Adrenal gland (tissue), 9 donors: ENCODE measurements at regions not wholly inside any gene's neighbourhood (a gene's known extent, or its start where the extent isn't known, plus 50 kb on each side); places are given as distances from the start of the nearest gene placed in this dataset.

Experiments used
- DNase-seq, 7 donors: peaks; one replicate each; pipeline ENCODE4 v3.0.0-alpha.2; 2019 to 2020
- H3K27ac ChIP-seq, 5 donors: fragments of 200-600 bp; sonication (generic) in 4 of 5; 1 replicate in 3 of 5; 2 replicates in 2 of 5; pipeline versions ENCODE4 v1.5.1 to v1.8.0; 2016 to 2020; ENCODE audit warnings: mild to moderate bottlenecking in 1 of 5
- H3K27me3 ChIP-seq: fragments of 200-600 bp; 2 replicates; pipeline ENCODE4 v1.8.0; 2021
- H3K36me3 ChIP-seq, 2 donors: fragments of 200-600 bp; replicated peaks in 1 of 2; 1 replicate in 1 of 2; 2 replicates in 1 of 2; pipeline versions ENCODE4 v1.5.1 to v1.8.0; 2018 to 2022
- H3K4me1 ChIP-seq, 2 donors: fragments of 200-600 bp; replicated peaks in 1 of 2; 1 replicate in 1 of 2; 2 replicates in 1 of 2; pipeline versions ENCODE4 v1.5.1 to v1.8.0; 2018 to 2021
- H3K4me3 ChIP-seq, 4 donors: fragments of 200-600 bp; sonication (generic) in 3 of 4; one replicate each; pipeline ENCODE4 v1.5.1; 2016 to 2018
- H3K9me3 ChIP-seq, 3 donors: fragments of 200-600 bp; sonication (generic) in 1 of 3; replicated peaks in 1 of 3; 1 replicate in 2 of 3; 2 replicates in 1 of 3; pipeline versions ENCODE4 v1.5.1 to v1.8.0; 2016 to 2021
- CTCF ChIP-seq, 6 experiments: fragments of 450-650 bp in 4 of 6; fragments of 200-600 bp in 2 of 6; sonication (generic) in 1 of 6; IDR thresholded peaks; 1 replicate in 5 of 6; 2 replicates in 1 of 6; pipeline versions ENCODE4 v1.5.1 to v1.8.0; 2016 to 2021; ENCODE audit warnings: antibody characterized with exemption in 6 of 6, mild to moderate bottlenecking in 2 of 6, moderate library complexity in 1 of 6
- POLR2A ChIP-seq, 2 donors: fragments of 450-650 bp; IDR thresholded peaks; one replicate each; pipeline ENCODE4 v1.6.1; 2017; ENCODE audit warnings: antibody characterized with exemption in 2 of 2, mild to moderate bottlenecking in 2 of 2, moderate library complexity in 1 of 2
- WGBS, 4 donors: extraction: QIAGEN DNeasy Blood & Tissue Kit in 2 of 4; methylation state at CpG; one replicate each; pipeline versions ENCODE4 v1.1.5 to v1.1.7; 2013 to 2017; 5-methylcytosine and 5-hydroxymethylcytosine counted together
- intact Hi-C, 2 donors: fragments of 100-400 bp; cut with DNase I; formaldehyde crosslinking; loops; one replicate each; pipeline versions ENCODE4 v1.14.1 to v1.15.0; 2022 to 2023
- donor health status: healthy with polysubstance abuse.
- donor health status: Bipolar disorder and iron deficiency.
- donor health status: DM: yes; HTN: yes; CAD: no.
- donor health status: DM: no; HTN: no; CAD: no.
- donor health status: DM: no; HTN: no; CAD: no.

GRCh38 chr10:55470840-55471239 is 669.8 kb upstream of the PCDH15 start:
- 85 to 93% (median 86%) methylated on average over 1 of the region's 1 CpG for WGBS, 4 donors
- no peak for DNase-seq
- TF ChIP-seq CTCF (IDR thresholded peaks at IDR 0.05) = no peak
- no peak for TF ChIP-seq POLR2A (IDR thresholded peaks at IDR 0.05)
- Histone ChIP-seq H3K27me3 (no peaks in the 10 kb centered on the region), H3K36me3 (no peaks in the 10 kb centered on the region), H3K27ac (no peak overlapping the region), H3K4me3 (no peak overlapping the region), H3K4me1 (no peaks in the 10 kb centered on the region), H3K9me3 (no peaks in the 10 kb centered on the region)
- intact Hi-C loops = no loop called here

GRCh38 chr10:55466806-55467504 is 665.9 kb upstream of the PCDH15 start:
- WGBS, 4 donors = 56 to 67% (median 61%) methylated on average over 2 of the region's 2 CpGs
- no peaks in the 10 kb centered on the region for H3K9me3 ChIP-seq
- H3K4me3 ChIP-seq = peak overlapping the region in 1 of 4 donors; percentile 13
- TF ChIP-seq CTCF (IDR thresholded peaks at IDR 0.05) (no peak), POLR2A (IDR thresholded peaks at IDR 0.05) (no peak)
- no peaks in the 10 kb centered on the region for H3K4me1 ChIP-seq
- no peaks in the 10 kb centered on the region for H3K36me3 ChIP-seq
- DNase-seq = peak in 2 of 7 donors; percentile 11 to 22
- no peaks in the 10 kb centered on the region for H3K27me3 ChIP-seq
- no peak overlapping the region for H3K27ac ChIP-seq
- intact Hi-C loops = no loop called here

GRCh38 chr10:55464083-55464482 is 663.1 kb upstream of the PCDH15 start:
- TF ChIP-seq POLR2A (IDR thresholded peaks at IDR 0.05) (no peak), CTCF (IDR thresholded peaks at IDR 0.05) (no peak)
- intact Hi-C loops = no loop called here
- 80 to 84% (median 81%) methylated on average over 4 of the region's 4 CpGs for WGBS, 4 donors
- no peak for DNase-seq
- H3K27ac ChIP-seq = no peak overlapping the region
- H3K4me1 ChIP-seq = no peaks in the 10 kb centered on the region
- H3K9me3 ChIP-seq = no peaks in the 10 kb centered on the region
- H3K4me3 ChIP-seq = no peak overlapping the region
- no peaks in the 10 kb centered on the region for H3K27me3 ChIP-seq
- no peaks in the 10 kb centered on the region for H3K36me3 ChIP-seq

GRCh38 chr10:55460008-55460407 is 659.0 kb upstream of the PCDH15 start:
- TF ChIP-seq CTCF (IDR thresholded peaks at IDR 0.05) = no peak
- TF ChIP-seq POLR2A (IDR thresholded peaks at IDR 0.05) = no peak
- no peaks in the 10 kb centered on the region for H3K4me1 ChIP-seq
- intact Hi-C loops = no loop called here
- H3K4me3 ChIP-seq = no peak overlapping the region
- no peaks in the 10 kb centered on the region for H3K27me3 ChIP-seq
- no peak overlapping the region for H3K27ac ChIP-seq
- no peaks in the 10 kb centered on the region for H3K9me3 ChIP-seq
- no peak for DNase-seq
- no peaks in the 10 kb centered on the region for H3K36me3 ChIP-seq
- WGBS, 4 donors = 87 to 91% (median 89%) methylated on average over 3 of the region's 3 CpGs
